NCI-H1436 (cell line): ENCODE measurements at regions not wholly inside any gene's neighbourhood (a gene's known extent, or its start where the extent isn't known, plus 50 kb on each side); places are given as distances from the start of the nearest gene placed in this dataset.

ENCODE experiments used
- DNase-seq: peaks from one replicate; lab custom pipeline; 2025; lab: John Stamatoyannopoulos, UW

DNA sequence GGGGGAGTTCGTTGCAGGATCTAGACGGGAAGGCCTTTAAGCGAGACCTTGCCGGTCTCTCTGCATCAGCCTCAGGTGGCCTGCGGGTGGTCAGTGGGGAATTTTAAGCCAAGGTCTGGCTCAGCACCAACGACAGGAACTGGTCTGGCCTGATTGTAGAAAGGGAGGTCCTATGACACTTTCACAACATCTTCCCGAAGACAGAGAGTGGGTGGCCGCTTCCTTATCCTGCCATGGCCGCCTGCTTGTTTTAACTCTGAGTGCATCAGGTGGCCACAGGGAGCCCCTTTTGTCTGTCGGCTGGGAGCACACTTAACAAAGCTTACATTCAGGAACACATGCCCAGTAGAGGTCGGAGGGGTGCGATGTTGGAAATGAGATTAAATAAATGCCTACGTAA, 363.7 kb upstream of the MYT1L start:
- no peak for DNase-seq

- no peak for DNase-seq
Measured at GRCh38 chr2:2692599-2693389, 361.7 kb upstream of the MYT1L start.

- no peak for DNase-seq
Measured at GRCh38 chr2:2691419-2691818, 360.3 kb upstream of the MYT1L start.

GRCh38 chr2:2690985-2691384, 359.9 kb upstream of the MYT1L start:
- no peak for DNase-seq

DNA sequence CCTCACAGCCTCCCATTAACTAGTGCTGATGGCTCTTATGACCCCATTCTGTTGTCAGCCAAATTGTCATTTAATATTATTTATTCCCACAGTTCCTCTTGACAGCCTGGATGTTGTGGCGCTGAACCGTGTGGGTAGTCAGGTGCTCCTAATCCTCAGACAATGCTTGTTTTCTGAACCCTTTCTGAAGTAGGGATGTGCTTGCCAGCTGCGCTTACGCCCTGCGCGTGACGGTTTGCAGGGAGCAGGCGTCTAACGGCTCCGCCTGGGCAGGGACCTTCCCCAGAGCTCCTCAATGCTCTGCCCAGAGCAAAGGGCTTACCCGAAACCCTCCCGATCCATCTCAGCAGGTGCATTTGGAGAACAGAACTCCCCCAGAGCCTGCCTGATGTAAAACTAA, 358.2 kb upstream of the MYT1L start:
- no peak for DNase-seq

- no peak for DNase-seq
Measured at GRCh38 chr2:2688254-2688653, 357.2 kb upstream of the MYT1L start.

- DNase-seq, result no peak
Measured at GRCh38 chr2:2687745-2688144, 356.7 kb upstream of the MYT1L start.

DNA sequence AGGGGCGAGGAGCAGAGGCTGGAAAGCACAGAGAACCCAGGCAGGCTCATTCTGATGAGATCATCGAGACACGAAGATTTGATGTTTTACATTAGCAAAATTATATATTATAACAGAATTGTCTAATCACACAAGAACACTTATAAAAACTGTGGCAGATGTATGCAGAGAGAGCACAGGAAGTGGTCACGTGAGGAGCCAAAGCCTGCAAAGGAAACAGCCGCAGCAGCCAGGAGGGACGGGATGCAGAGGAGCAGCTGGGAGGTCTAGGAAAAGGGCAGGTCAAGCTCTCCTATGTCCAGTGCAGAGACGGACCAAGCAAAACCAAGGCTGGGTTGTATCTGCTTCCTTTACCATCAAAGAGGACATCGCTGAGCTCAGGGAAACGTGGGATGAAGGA, 355.1 kb upstream of the MYT1L start:
- DNase-seq, result no peak

- DNase-seq, result no peak
Measured at GRCh38 chr2:2683606-2684224, 352.6 kb upstream of the MYT1L start.

- DNase-seq, result no peak
Measured at GRCh38 chr2:2682700-2683342, 351.7 kb upstream of the MYT1L start.

DNA sequence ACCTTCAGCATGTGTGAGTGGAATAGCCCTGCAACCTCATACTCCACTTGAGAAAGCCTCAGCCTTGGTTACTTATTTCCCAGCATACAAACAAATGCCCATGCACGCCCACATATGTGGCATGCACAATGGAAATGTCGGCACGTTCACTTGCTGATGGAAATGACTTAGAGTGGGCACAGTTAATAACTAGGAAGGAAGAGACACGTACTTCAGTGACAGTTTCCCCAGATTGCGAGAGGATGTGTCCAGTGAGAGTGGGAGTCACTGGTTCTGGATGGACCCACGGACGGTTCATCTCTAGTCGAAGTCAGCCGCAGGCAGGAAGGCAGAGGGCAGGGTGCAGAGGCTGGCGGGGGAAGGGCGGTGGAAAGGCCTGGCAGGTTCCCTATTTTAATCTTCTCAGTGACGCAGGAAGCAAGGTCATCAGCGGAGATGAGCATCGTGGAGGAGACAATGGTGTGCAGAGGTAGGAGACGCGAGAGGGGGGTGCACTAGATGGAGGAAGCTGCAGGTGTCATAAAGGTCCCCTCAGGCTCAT, 350.7 kb upstream of the MYT1L start:
- DNase-seq, result no peak

DNA sequence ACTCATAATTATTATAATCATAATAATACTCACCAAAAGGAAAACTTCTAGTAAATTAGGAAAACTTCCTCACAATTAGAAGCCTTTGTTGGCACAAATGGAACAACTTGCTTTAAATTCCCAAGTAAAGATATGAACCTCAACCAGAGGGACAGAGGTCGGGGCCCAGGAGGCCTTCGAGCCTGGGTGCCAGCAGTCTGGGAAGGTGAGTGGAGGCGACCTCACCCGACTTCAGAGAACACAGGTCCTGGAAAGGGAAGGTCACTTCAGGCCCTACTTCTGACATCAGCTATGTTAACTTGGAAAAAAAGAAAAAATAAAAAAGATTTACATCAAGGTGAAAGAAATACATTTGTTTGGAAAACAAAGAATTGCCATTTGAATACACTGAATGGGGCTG, 350.0 kb upstream of the MYT1L start:
- DNase-seq, result no peak

GRCh38 chr2:2674831-2675230, 343.8 kb upstream of the MYT1L start:
- DNase-seq, result no peak

DNA sequence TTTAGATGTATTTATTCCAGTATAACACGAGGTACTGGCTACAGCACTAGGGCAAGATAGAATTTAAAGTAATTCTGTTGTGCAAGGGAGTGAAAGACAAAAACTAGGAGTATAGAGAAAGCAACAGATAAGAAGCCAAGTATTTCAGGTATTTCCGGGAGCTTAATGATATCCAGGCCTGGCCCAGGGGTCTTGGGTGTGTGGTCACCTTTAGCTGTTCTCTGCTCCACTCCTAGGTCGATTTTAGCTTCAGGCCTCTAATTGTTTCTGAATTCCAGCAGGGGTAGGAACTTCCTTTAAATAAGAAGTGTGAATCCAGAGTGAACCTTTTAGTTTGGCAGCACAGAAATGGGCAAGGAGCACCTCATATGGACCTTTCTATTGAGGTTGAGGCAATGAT, 342.3 kb upstream of the MYT1L start:
- no peak for DNase-seq

DNA sequence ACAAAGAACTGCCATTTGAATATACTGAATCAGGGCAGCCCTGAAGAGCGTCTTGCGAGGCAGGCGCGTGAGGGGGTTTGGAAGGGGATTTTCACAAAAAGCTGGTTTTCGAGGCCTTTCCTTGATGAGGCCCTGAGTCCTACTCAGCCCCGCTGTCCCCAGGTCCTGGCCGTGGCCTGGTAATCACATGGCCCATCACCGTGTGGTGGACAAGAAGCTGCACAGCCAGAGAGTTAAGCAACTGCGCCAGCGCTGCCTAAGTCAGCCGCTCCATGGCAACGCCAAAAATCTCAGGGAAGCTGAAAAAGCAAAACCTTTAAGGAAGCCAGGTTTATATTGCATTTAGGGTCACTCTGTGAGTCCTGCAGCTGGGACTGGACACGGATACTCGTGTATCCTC, 341.2 kb upstream of the MYT1L start:
- no peak for DNase-seq

- no peak for DNase-seq
Measured at GRCh38 chr2:2671826-2672225, 340.8 kb upstream of the MYT1L start.

- DNase-seq, result no peak
Measured at GRCh38 chr2:2669316-2669715, 338.2 kb upstream of the MYT1L start.

GRCh38 chr2:2668681-2669265, 337.7 kb upstream of the MYT1L start:
- DNase-seq, result no peak

- DNase-seq, result no peak
Measured at GRCh38 chr2:2667690-2668089, 336.6 kb upstream of the MYT1L start.

DNA sequence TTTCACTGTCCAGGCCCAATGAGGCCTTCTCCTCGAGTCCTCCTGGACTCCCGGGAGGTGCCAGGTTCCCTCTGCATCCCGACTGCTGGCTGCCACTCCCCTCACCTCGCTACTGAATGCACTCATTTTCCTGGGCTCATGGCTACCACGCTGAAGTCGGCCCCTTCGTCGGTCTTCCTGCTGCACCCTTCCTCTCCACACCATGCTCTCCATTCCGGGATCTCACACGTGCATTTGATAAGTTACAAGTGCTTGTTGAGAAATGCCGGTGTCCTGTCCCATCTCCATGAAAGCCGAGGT, 334.7 kb upstream of the MYT1L start:
- DNase-seq, result no peak

- no peak for DNase-seq
Measured at GRCh38 chr2:2664989-2665833, 334.1 kb upstream of the MYT1L start.

GRCh38 chr2:2663401-2664036, 332.4 kb upstream of the MYT1L start:
- DNase-seq, result no peak
